ENCODE measurements at regions not wholly inside any gene's neighbourhood (a gene's known extent, or its start where the extent isn't known, plus 50 kb on each side); places are given as distances from the start of the nearest gene placed in this dataset.

- DNase-seq: no peak
Observed at GRCh38 chr4:142974328-142974727, 128.2 kb upstream of the INPP4B start.

DNA sequence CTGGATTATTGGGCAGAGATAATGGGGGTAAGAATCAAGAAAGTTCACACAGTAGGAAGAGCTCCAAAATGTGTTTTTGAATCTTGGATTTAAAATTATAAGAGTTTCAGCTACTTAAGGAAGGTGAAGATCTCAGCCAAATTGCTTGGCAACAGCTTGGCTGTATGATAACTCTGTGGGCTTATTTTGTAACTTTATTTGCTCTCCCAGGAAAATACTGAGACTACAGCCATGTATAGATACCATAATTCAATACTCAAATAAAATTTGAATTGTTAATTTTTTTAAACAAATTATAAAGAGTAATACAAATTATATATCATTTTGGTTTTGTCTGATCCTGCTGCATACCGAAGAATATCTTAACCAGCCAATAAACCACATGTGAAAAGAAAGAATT lies 129.5 kb upstream of the INPP4B start:
- DNase-seq: no peak

DNA sequence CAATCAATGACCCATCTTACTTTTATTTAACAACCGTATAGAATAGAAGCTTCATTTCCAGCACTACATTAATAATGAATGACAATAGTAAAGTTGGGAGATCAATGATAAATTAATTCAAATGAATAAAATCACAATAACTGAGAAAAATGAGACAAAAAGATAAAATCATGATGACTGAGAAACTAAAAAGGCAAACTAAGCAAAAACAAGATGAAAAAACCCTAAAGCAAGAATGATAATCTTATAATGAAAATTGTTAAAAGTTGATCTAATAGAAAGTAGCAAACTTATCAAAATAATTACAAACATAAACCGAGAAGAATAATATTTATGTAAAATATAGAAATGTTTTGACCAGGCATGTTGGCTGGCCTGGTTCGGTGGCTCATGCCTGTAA lies 130.4 kb upstream of the INPP4B start:
- no peak for DNase-seq

- no peak for DNase-seq
Observed at GRCh38 chr4:142977182-142977581, 131.1 kb upstream of the INPP4B start.

- DNase-seq: no peak
Observed at GRCh38 chr4:142983065-142983464, 137.0 kb upstream of the INPP4B start.

- DNase-seq: no peak
Observed at GRCh38 chr4:142983589-142983988, 137.5 kb upstream of the INPP4B start.

- no peak for DNase-seq
Observed at GRCh38 chr4:142984871-142985585, 138.9 kb upstream of the INPP4B start.

GRCh38 chr4:143016171-143016570 lies 168.5 kb upstream of the USP38 start:
- no peak for DNase-seq

- no peak for DNase-seq
Observed at GRCh38 chr4:143017210-143017609, 167.5 kb upstream of the USP38 start.

DNA sequence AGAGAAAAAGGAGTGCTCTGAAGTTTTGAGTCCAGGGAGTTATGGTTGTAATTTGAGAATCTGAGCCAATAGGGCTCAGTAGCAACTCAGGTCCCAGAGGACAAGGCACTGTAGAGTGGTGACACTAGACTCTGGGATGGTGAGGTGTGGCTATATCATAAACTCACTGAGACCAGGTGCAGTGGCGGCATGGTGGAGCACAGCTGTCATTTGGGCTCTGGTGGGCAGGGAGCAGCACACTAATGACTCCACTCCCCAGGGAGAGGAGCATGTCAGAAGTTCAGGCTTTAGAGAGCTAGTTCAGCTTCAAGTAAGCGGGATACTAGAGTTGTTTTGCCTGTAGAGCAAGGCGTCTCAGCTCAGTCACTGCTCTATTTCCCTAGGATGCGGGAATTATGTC lies 165.4 kb upstream of the USP38 start:
- DNase-seq: no peak

GRCh38 chr4:143021384-143021783 lies 163.3 kb upstream of the USP38 start:
- DNase-seq: no peak

GRCh38 chr4:143023239-143023918 lies 161.3 kb upstream of the USP38 start:
- no peak for DNase-seq

- DNase-seq: peak; percentile 9
Observed at GRCh38 chr4:143025081-143025704, 159.5 kb upstream of the USP38 start.

GRCh38 chr4:143026459-143027170 lies 158.1 kb upstream of the USP38 start:
- DNase-seq: no peak

DNA sequence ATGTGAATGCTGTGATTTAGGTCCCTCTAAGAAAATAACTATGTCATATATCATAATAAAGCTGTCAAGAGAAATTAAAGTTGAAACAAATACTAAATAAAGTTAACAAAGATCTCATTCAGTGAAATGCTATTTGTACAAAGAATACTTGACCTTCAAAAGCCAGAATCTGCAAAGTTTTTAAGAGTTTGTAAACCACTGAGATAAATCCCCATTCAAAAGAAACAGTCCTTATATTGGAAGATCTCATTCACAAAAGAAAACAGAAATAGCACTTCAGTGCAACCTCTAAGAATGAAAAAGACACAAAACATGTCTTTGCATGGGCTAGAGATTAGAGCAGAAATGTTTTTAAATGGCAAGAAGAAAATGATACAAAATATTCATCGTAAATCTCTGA lies 149.1 kb upstream of the USP38 start:
- no peak for DNase-seq

DNA sequence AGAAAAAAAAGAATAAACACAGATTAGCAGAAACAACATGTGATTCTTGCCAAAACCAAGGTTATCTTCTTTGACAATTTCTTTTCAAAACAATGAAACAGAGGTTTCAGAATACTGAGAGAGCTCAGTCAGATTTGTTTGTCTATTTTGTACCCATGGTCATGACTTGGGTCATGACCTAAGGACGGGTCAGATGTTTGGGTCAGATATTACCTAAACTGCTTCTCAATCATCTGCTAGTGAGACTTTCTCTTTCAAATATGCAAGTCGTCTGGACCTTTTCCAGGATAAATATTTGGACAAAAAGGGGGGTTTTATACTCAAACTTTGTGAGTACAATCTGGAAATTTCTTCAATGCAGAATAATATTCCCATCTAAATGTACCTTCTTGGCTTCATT lies 148.3 kb upstream of the USP38 start:
- no peak for DNase-seq

DNA sequence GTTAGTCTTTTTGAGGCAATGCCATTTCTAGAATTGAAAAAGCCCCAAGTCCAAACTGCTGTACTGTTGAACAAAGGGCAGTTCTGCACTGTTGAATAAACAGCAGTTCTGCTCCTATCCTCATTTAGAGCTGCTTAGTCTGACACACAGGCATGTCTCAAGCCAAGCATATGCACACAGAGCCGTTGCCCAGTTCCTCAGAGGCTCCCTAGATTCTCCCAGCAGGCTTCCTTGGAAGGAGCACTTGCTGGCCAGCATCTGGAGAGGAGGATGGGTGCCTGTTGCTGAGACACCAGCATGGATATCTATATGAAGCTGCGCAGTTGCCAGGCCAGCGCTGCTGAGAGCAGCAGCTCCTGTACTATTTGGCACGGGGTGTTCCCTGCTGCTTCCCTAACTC lies 138.3 kb upstream of the USP38 start:
- DNase-seq: no peak

DNA sequence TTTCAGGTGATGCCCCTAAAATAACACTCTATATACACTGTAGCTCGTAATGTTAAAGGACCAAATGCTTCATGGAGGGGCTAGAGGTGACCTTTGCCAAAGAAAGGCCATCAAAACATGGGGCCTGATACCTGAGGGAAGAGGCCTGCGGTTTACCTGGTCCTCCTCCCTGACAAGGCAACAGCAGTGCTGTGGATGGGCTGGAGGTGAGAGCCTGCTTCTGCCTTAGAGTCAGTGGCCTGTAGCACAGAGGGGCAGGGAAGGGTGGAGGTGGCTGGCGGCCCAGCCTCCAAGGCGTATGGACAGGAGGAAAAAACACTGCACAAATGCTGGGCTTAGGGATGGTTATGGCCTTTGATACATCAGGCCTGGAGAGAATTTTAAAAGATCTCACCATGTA lies 137.8 kb upstream of the USP38 start:
- DNase-seq: no peak

DNA sequence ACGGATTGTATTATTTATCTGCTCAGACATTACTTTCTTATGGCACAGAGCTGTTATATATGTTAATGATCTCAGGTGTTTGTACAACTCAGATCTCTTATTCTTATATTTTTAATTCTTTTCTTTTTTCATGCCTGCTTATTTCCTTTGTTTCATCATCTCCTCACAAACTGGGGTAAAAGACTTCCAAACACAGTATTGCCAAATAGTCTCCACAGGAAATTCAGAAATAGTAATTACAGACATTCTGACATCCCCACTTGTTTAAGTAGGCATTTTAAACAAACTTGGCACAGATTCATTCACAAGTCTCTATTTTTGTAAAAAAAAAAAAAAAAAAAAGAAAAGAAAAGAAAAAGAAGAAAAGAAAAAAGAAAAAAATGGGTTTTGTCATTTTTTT lies 129.7 kb upstream of the USP38 start:
- no peak for DNase-seq

GRCh38 chr4:143055997-143056396 lies 128.7 kb upstream of the USP38 start:
- DNase-seq: no peak

- no peak for DNase-seq
Observed at GRCh38 chr4:143071351-143071750, 113.4 kb upstream of the USP38 start.

DNA sequence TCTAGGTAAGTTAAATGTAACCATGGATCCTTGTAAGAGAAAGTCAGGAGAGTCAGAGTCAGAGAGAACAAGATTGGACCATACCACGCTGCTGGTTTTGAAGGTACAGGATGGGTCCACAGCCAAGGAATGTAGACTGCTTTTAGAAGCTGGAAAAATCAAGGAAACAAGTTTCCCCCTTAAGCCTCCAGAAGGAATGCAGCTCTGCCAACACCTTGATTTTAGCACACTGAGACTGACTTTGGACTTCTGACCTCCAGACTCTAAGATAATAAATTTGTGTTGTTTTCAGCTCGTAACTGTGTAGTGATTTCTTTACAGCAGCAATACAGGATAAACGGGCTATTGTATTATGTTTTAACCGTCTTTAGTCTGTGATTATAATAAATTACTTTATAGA lies 108.0 kb upstream of the USP38 start:
- DNase-seq: no peak

DNA sequence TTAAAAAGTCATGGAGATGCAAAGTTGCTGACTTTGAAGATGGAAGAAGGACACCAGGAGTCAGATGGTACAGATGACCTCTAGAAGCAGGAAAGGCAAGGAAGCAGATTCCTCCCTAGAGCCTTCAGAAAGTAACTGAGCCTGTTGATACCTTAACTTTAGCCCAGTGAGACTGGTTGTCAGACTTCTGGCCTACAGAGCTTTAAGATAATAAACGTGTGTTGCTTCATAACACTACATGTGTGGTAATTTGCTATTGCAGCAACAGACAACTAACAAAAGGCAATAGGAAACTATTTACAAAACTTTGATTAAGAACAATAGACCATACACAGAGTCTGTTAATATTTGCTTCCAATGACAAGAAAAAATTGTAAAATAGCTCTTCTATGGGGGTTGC lies 102.0 kb upstream of the USP38 start:
- no peak for DNase-seq

Measured in T1000 (cell line).